HepG2 (cell line): ENCODE measurements at regions not wholly inside any gene's neighbourhood (a gene's known extent, or its start where the extent isn't known, plus 50 kb on each side); places are given as distances from the start of the nearest gene placed in this dataset.

Source experiments
- ATAC-seq: fragments of 200-7000 bp; cut with Tn5 transposase; 3 replicates; pipeline ENCODE4 v1.9.1; 2020; ENCODE audit warnings: mild to moderate bottlenecking, moderate library complexity
- BruUV-seq: library from RNA; stranded (reverse); fragments of 400-500 nt; replicated peaks from 2 replicates; lab custom pipeline; 2021; lab: Mats Ljungman, UMichigan
- CTCF ChIA-PET: fragments of 300-600 bp; formaldehyde crosslinking; extraction: SDS; loops from one replicate; lab custom pipeline; 2021; ENCODE audit warnings: low total read pairs, inconsistent platforms, low intra/inter-chr PET ratio; lab: Yijun Ruan, JAX
- POLR2A ChIA-PET: fragments of 350-600 bp; sonication (Branson Sonifier 250); formaldehyde crosslinking; loops from one replicate; lab custom pipeline; 2020; ENCODE audit warnings: antibody characterized with exemption, inconsistent platforms; lab: Yijun Ruan, JAX
- DNase-seq: peaks from one replicate; pipeline ENCODE4 v3.0.0-alpha.2; 2015; ENCODE audit warnings: low spot score
- FAIRE-seq: peaks from 3 replicates; lab custom pipeline; 2011; peaks lifted over from hg19 to GRCh38; lab: Jason Lieb, UNC
- H2AFZ ChIP-seq: one replicate; pipeline ENCODE4 v1.6.1; 2011; ENCODE audit warnings: low read length, inconsistent platforms
- H3K27ac ChIP-seq: fragments of 300-600 bp; 3 replicates; pipeline ENCODE4 v1.8.0; 2011; ENCODE audit warnings: mixed run types, mild to moderate bottlenecking, mixed read lengths, low read length, inconsistent platforms; ENCODE audit not compliant: insufficient read depth; ENCODE audit errors: extremely low read length
- H3K27me3 ChIP-seq, 2 experiments: fragments of 200-600 bp in 1 of 2; 2 replicates in 1 of 2; 3 replicates in 1 of 2; pipeline versions ENCODE4 v1.6.0 to v1.8.0; 2011; ENCODE audit warnings: low read length in 2 of 2, mild to moderate bottlenecking in 2 of 2, moderate library complexity in 2 of 2, inconsistent platforms in 1 of 2; ENCODE audit not compliant: insufficient read depth in 2 of 2, control insufficient read depth in 1 of 2
- H3K36me3 ChIP-seq, 2 experiments: fragments of 200-600 bp in 1 of 2; replicated peaks in 1 of 2; 2 replicates in 1 of 2; 3 replicates in 1 of 2; pipeline versions ENCODE4 v1.5.1 to v1.8.0; 2011; ENCODE audit warnings: low read length in 2 of 2, inconsistent platforms in 1 of 2; ENCODE audit not compliant: insufficient read depth in 2 of 2, control insufficient read depth in 1 of 2
- H3K4me1 ChIP-seq: 2 replicates; pipeline ENCODE4 v1.5.1; 2012; ENCODE audit warnings: low read length, inconsistent platforms; ENCODE audit not compliant: insufficient read depth
- H3K4me2 ChIP-seq: 2 replicates; pipeline ENCODE4 v1.6.0; 2011; ENCODE audit warnings: low read depth, low read length, inconsistent platforms
- H3K4me3 ChIP-seq, 3 experiments: fragments of 200-600 bp in 1 of 3; sonication (generic), shearing (Covaris generic) in 1 of 3; replicated peaks in 1 of 3; 2 replicates each; pipeline ENCODE4 v1.5.1; 2011 to 2016; ENCODE audit warnings: low read length in 3 of 3, inconsistent platforms in 2 of 3, low read depth in 2 of 3, mild to moderate bottlenecking in 2 of 3, control low read depth in 1 of 3, mixed read lengths in 1 of 3; ENCODE audit not compliant: insufficient read depth in 1 of 3
- H3K79me2 ChIP-seq: one replicate; pipeline ENCODE4 v1.6.1; 2011; ENCODE audit warnings: low read length, inconsistent platforms; ENCODE audit not compliant: insufficient read depth
- H3K9ac ChIP-seq: 2 replicates; pipeline ENCODE4 v1.6.0; 2011; ENCODE audit warnings: mild to moderate bottlenecking, low read depth, low read length, inconsistent platforms; ENCODE audit not compliant: insufficient read depth
- H3K9me3 ChIP-seq: 2 replicates; pipeline ENCODE4 v1.5.1; 2012; ENCODE audit warnings: mild to moderate bottlenecking, low read length
- H4K20me1 ChIP-seq: 2 replicates; pipeline ENCODE4 v1.6.0; 2011; ENCODE audit warnings: inconsistent platforms, mild to moderate bottlenecking, low read length, moderate library complexity; ENCODE audit not compliant: insufficient read depth
- DNMT1 ChIP-seq: sonication (generic); formaldehyde crosslinking; IDR thresholded peaks from 2 replicates; pipeline ENCODE4 v1.5.1; 2020; ENCODE audit warnings: mild to moderate bottlenecking, missing genetic modification reagents
- ISL2 ChIP-seq: sonication (generic); formaldehyde crosslinking; IDR thresholded peaks from 2 replicates; pipeline ENCODE4 v1.5.0; 2020; ENCODE audit warnings: missing genetic modification reagents
- JDP2 ChIP-seq: sonication (generic); formaldehyde crosslinking; IDR thresholded peaks from 2 replicates; pipeline ENCODE4 v1.8.1; 2022; ENCODE audit warnings: missing genetic modification reagents, borderline replicate concordance
- KLF15 ChIP-seq: sonication (generic); formaldehyde crosslinking; IDR thresholded peaks from 2 replicates; pipeline ENCODE4 v1.8.1; 2023; ENCODE audit warnings: borderline replicate concordance, mild to moderate bottlenecking, inconsistent platforms, missing genetic modification reagents, mixed read lengths
- NFRKB ChIP-seq: fragments of 450-650 bp; IDR thresholded peaks from 2 replicates; pipeline ENCODE4 v1.6.1; 2017
- RAD51 ChIP-seq: fragments of 450-650 bp; IDR thresholded peaks from 2 replicates; pipeline ENCODE4 v1.6.1; 2016; ENCODE audit warnings: borderline replicate concordance
- ZNF484 ChIP-seq: sonication (generic); formaldehyde crosslinking; IDR thresholded peaks from 2 replicates; pipeline ENCODE4 v1.5.1; 2020; ENCODE audit warnings: mild to moderate bottlenecking, low read depth, missing genetic modification reagents, borderline replicate concordance
- ZNF883 ChIP-seq: sonication (generic); formaldehyde crosslinking; IDR thresholded peaks from 2 replicates; pipeline ENCODE4 v1.5.1; 2020; ENCODE audit warnings: mild to moderate bottlenecking, missing genetic modification reagents; ENCODE audit errors: not compliant biosample characterization
- WGBS: methylation state at CpG from one replicate; pipeline ENCODE4 v1.1.6; 2017; ENCODE audit warnings: low lambda C conversion rate; 5-methylcytosine and 5-hydroxymethylcytosine counted together
- in situ Hi-C: cut with HindIII; loops from 2 replicates; pipeline ENCODE4 v1.10.0; 2017; ENCODE audit warnings: low pct_unique_long_range_greater_than_20kb; ENCODE audit not compliant: extremely low pct_ligation_motif_present
- intact Hi-C: fragments of 100-400 bp; cut with micrococcal nuclease; formaldehyde crosslinking; loops from one replicate; pipeline ENCODE4 v1.10.0; 2022; ENCODE audit not compliant: unreplicated experiment
- TF ChIP-seq, protein P1 (sequence below): sonication (generic); formaldehyde crosslinking; IDR thresholded peaks from 2 replicates; pipeline ENCODE4 v1.5.0; 2020; ENCODE audit warnings: mild to moderate bottlenecking, missing genetic modification reagents, borderline replicate concordance
- TF ChIP-seq, protein P2 (sequence below): sonication (generic); formaldehyde crosslinking; IDR thresholded peaks from 2 replicates; pipeline ENCODE4 v1.4.0; 2020; ENCODE audit warnings: missing genetic modification reagents

DNA sequence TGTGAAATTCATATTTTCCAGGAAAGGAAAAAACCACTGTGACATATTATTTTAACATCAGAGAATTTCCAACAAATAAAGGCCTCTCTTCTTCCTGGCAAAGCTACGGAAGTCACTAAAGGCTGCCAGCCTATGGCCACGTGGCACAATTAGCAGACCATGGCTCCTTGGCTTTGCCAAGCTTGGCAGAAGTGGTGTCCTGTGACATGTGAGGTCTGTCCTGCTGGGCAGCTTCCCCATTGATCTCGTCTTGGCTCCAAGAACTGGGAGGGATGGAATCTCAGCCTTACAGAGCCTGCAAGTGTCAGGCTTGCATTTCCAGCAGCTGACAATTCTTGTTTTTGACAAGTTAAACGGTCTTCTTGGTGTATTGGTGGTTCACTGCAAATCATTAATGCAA, 226.9 kb upstream of the THSD7B start:
- no TSS peak for BruUV-seq
- no peak for FAIRE-seq
- 0% methylated on average over 3 of the region's 4 CpGs for WGBS
- intact Hi-C loops (no loop called here), in situ Hi-C loops (no loop called here)
- Histone ChIP-seq H3K4me2 (no peak overlapping the region), H4K20me1 (no peaks in the 10 kb centered on the region), H3K27me3 (no peaks in the 10 kb centered on the region), H3K27ac (no peak overlapping the region), H3K4me1 (no peaks in the 10 kb centered on the region), H2AFZ (no peak overlapping the region), H3K4me3 (no peak overlapping the region), H3K79me2 (no peaks in the 10 kb centered on the region), H3K36me3 (no peaks in the 10 kb centered on the region), H3K9ac (no peak overlapping the region), H3K9me3 (no peaks in the 10 kb centered on the region)
- CTCF ChIA-PET, result no interaction called here
- DNase-seq, result no peak
- POLR2A ChIA-PET, result no interaction called here
- ATAC-seq, result no peak
- TF ChIP-seq DNMT1 (CRISPR knock-in tag), result no peak
- TF ChIP-seq JDP2 (CRISPR knock-in tag), result no peak
- TF ChIP-seq ZNF484 (CRISPR knock-in tag), result no peak
- TF ChIP-seq ZNF883 (CRISPR knock-in tag), result no peak
- TF ChIP-seq, protein P1, sequence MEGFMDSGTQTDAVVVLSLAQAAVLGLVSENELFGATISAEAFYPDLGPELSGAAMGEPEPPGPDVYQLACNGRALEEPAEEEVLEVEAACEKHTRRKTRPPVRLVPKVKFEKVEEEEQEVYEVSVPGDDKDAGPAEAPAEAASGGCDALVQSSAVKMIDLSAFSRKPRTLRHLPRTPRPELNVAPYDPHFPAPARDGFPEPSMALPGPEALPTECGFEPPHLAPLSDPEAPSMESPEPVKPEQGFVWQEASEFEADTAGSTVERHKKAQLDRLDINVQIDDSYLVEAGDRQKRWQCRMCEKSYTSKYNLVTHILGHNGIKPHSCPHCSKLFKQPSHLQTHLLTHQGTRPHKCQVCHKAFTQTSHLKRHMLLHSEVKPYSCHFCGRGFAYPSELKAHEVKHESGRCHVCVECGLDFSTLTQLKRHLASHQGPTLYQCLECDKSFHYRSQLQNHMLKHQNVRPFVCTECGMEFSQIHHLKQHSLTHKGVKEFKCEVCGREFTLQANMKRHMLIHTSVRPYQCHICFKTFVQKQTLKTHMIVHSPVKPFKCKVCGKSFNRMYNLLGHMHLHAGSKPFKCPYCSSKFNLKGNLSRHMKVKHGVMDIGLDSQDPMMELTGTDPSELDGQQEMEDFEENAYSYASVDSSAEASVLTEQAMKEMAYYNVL (CRISPR knock-in tag), result no peak
- TF ChIP-seq ISL2, result no peak
- TF ChIP-seq KLF15 (CRISPR knock-in tag), result no peak
- TF ChIP-seq NFRKB, result no peak
- TF ChIP-seq, protein P2, sequence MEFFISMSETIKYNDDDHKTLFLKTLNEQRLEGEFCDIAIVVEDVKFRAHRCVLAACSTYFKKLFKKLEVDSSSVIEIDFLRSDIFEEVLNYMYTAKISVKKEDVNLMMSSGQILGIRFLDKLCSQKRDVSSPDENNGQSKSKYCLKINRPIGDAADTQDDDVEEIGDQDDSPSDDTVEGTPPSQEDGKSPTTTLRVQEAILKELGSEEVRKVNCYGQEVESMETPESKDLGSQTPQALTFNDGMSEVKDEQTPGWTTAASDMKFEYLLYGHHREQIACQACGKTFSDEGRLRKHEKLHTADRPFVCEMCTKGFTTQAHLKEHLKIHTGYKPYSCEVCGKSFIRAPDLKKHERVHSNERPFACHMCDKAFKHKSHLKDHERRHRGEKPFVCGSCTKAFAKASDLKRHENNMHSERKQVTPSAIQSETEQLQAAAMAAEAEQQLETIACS (CRISPR knock-in tag), result no peak
- TF ChIP-seq RAD51, result no peak
- TF ChIP-seq, all 625 proteins: peak for 0
